ENCODE measurements at regions not wholly inside any gene's neighbourhood (a gene's known extent, or its start where the extent isn't known, plus 50 kb on each side); places are given as distances from the start of the nearest gene placed in this dataset.

DNA sequence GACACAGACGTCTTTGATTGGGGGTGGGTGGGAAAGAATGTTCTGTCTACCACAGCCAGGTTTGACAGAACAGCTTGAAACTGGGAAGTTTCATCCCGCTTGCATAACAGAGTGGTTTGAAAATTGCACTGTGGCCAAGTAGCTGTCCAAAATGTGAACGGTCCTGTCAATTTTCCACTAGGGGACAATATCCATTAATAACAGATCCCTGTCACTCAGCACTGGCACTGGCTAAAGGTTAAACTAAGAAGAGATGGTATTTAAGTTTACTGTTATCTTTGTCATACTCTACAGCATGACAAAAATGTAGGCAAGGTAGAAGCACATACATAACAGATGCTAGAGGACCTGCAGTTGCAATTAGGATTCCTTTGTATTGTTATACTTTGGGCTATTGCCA is 55.6 kb upstream of the ACMSD start:
- CTCF ChIA-PET = no interaction called here
- Histone ChIP-seq H3K9ac (ENCODE audit: low read length) (no peak overlapping the region), H3K4me1 (ENCODE audit: insufficient read depth, low read length) (no peaks in the 10 kb centered on the region), H3K4me3 (ENCODE audit: low read length) (no peak overlapping the region), H4K20me1 (ENCODE audit: low read length) (no peaks in the 10 kb centered on the region), H3K9me3 (ENCODE audit: low read length) (no peaks in the 10 kb centered on the region), H3K4me2 (ENCODE audit: low read length) (no peak overlapping the region), H2AFZ (ENCODE audit: low read length) (no peak overlapping the region), H3K27ac (ENCODE audit: low read length) (no peak overlapping the region), H3F3A (ENCODE audit: low read length, unreplicated experiment) (no peaks in the 10 kb centered on the region), H3K36me3 (ENCODE audit: low read depth, low read length) (no peaks in the 10 kb centered on the region), H3K27me3 (ENCODE audit: low read length) (no peaks in the 10 kb centered on the region), H3K9me2 (replicated peaks; ENCODE audit: low read length) (no peaks in the 10 kb centered on the region), H3K79me2 (ENCODE audit: low read length) (no peaks in the 10 kb centered on the region)
- TF ChIP-seq CTCF (conservative IDR thresholded peaks at IDR 0.05; ENCODE audit: low read depth, low read length) = no peak
- TF ChIP-seq EZH2phosphoT487 (IDR thresholded peaks at IDR 0.05; ENCODE audit: borderline replicate concordance, low read length) = no peak
- TF ChIP-seq EZH2 (IDR thresholded peaks at IDR 0.05; ENCODE audit: low read length, unreplicated experiment) = no peak
- no TSS peak for BruUV-seq (replicated peaks)
- POLR2A ChIA-PET (ENCODE audit: unreplicated experiment) = no interaction called here
- intact Hi-C loops (cut with micrococcal nuclease) = no loop called here
- no peak for ATAC-seq
- no peak for DNase-seq

- no peak for DNase-seq
Measured at GRCh38 chr2:134783912-134784311, 54.5 kb upstream of the ACMSD start.

More at GRCh38 chr2:134783912-134784311, 54.5 kb upstream of the ACMSD start:
- H3K4me1 ChIP-seq (ENCODE audit: insufficient read depth, low read length) = no peaks in the 10 kb centered on the region
- no peaks in the 10 kb centered on the region for H3F3A ChIP-seq (ENCODE audit: low read length, unreplicated experiment)
- no peak overlapping the region for H2AFZ ChIP-seq (ENCODE audit: low read length)
- no peak overlapping the region for H3K9ac ChIP-seq (ENCODE audit: low read length)
- ChIA-PET POLR2A (ENCODE audit: unreplicated experiment) (no interaction called here), CTCF (no interaction called here)
- no peaks in the 10 kb centered on the region for H4K20me1 ChIP-seq (ENCODE audit: low read length)
- no peaks in the 10 kb centered on the region for H3K9me2 ChIP-seq (replicated peaks; ENCODE audit: low read length)
- H3K4me3 ChIP-seq (ENCODE audit: low read length) = no peak overlapping the region
- intact Hi-C loops (cut with micrococcal nuclease) = no loop called here
- H3K4me2 ChIP-seq (ENCODE audit: low read length) = no peak overlapping the region
- BruUV-seq (replicated peaks) = no TSS peak
- H3K27me3 ChIP-seq (ENCODE audit: low read length) = no peaks in the 10 kb centered on the region
- H3K79me2 ChIP-seq (ENCODE audit: low read length) = no peaks in the 10 kb centered on the region
- H3K9me3 ChIP-seq (ENCODE audit: low read length) = no peaks in the 10 kb centered on the region
- TF ChIP-seq EZH2 (IDR thresholded peaks at IDR 0.05; ENCODE audit: low read length, unreplicated experiment) = no peak
- no peak for TF ChIP-seq CTCF (conservative IDR thresholded peaks at IDR 0.05; ENCODE audit: low read depth, low read length)
- TF ChIP-seq EZH2phosphoT487 (IDR thresholded peaks at IDR 0.05; ENCODE audit: borderline replicate concordance, low read length) = no peak
- H3K36me3 ChIP-seq (ENCODE audit: low read depth, low read length) = no peaks in the 10 kb centered on the region
- no peak overlapping the region for H3K27ac ChIP-seq (ENCODE audit: low read length)
- ATAC-seq = no peak

Measured in PC-3 (cell line).